Suppressor macrophage treated with lipopolysaccharide for 1 hour (primary cell): ENCODE measurements at regions not wholly inside any gene's neighbourhood (a gene's known extent, or its start where the extent isn't known, plus 50 kb on each side); places are given as distances from the start of the nearest gene placed in this dataset.

ENCODE experiments used
- DNase-seq, 3 donors: peaks; one replicate each; pipeline ENCODE4 v3.0.0-alpha.2; 2020 to 2022

- no peak for DNase-seq
Observed at GRCh38 chr4:152157629-152158028, 378.3 kb downstream of the FBXW7 start.

GRCh38 chr4:152156442-152156841 lies 379.4 kb downstream of the FBXW7 start:
- no peak for DNase-seq

- DNase-seq: peak; percentile 68 to 79 (median 76)
Observed at GRCh38 chr4:152155070-152155469, 380.8 kb downstream of the FBXW7 start.

- DNase-seq: no peak
Observed at GRCh38 chr4:152154433-152154832, 381.5 kb downstream of the FBXW7 start.

GRCh38 chr4:152153476-152154270 lies 382.2 kb downstream of the FBXW7 start:
- no peak for DNase-seq

- DNase-seq: no peak
Observed at GRCh38 chr4:152150214-152150613, 385.7 kb downstream of the FBXW7 start.

- DNase-seq: no peak
Observed at GRCh38 chr4:152149745-152150144, 386.1 kb downstream of the FBXW7 start.

- no peak for DNase-seq
Observed at GRCh38 chr4:152148057-152148456, 387.2 kb upstream of the GATB start.

GRCh38 chr4:152146244-152146643 lies 385.4 kb upstream of the GATB start:
- DNase-seq: no peak

GRCh38 chr4:152143806-152144205 lies 383.0 kb upstream of the GATB start:
- no peak for DNase-seq

- no peak for DNase-seq
Observed at GRCh38 chr4:152138451-152138850, 377.6 kb upstream of the GATB start.

GRCh38 chr4:152132776-152133175 lies 372.0 kb upstream of the GATB start:
- peak in 1 of 3 donors; percentile 24 for DNase-seq

GRCh38 chr4:152128356-152128755 lies 367.5 kb upstream of the GATB start:
- DNase-seq: no peak

- DNase-seq: no peak
Observed at GRCh38 chr4:152126238-152126637, 365.4 kb upstream of the GATB start.

GRCh38 chr4:152118819-152119553 lies 358.2 kb upstream of the GATB start:
- DNase-seq: no peak

GRCh38 chr4:152117933-152118507 lies 357.2 kb upstream of the GATB start:
- no peak for DNase-seq

GRCh38 chr4:152117520-152117919 lies 356.7 kb upstream of the GATB start:
- no peak for DNase-seq

- no peak for DNase-seq
Observed at GRCh38 chr4:152117054-152117453, 356.2 kb upstream of the GATB start.

- peak in 2 of 3 donors; percentile 22 to 26 for DNase-seq
Observed at GRCh38 chr4:152115794-152116193, 355.0 kb upstream of the GATB start.

- DNase-seq: no peak
Observed at GRCh38 chr4:152115118-152115517, 354.3 kb upstream of the GATB start.

GRCh38 chr4:152114562-152114961 lies 353.8 kb upstream of the GATB start:
- no peak for DNase-seq

GRCh38 chr4:152112887-152113286 lies 352.1 kb upstream of the GATB start:
- peak in 1 of 3 donors; percentile 20 for DNase-seq

- DNase-seq: peak in 2 of 3 donors; percentile 21 to 35
Observed at GRCh38 chr4:152112190-152112589, 351.4 kb upstream of the GATB start.

- no peak for DNase-seq
Observed at GRCh38 chr4:152110780-152111179, 350.0 kb upstream of the GATB start.
